ENCODE measurements at regions not wholly inside any gene's neighbourhood (a gene's known extent, or its start where the extent isn't known, plus 50 kb on each side); places are given as distances from the start of the nearest gene placed in this dataset.

GRCh38 chr5:85784746-85785145 lies 833.0 kb upstream of the COX7C start:
- no peak for TF ChIP-seq EZH2 (IDR thresholded peaks at IDR 0.05)
- TF ChIP-seq POLR2AphosphoS5 (IDR thresholded peaks at IDR 0.05; ENCODE audit: borderline replicate concordance, low read depth, low read length): no peak
